ENCODE measurements at regions not wholly inside any gene's neighbourhood (a gene's known extent, or its start where the extent isn't known, plus 50 kb on each side); places are given as distances from the start of the nearest gene placed in this dataset.

DNA sequence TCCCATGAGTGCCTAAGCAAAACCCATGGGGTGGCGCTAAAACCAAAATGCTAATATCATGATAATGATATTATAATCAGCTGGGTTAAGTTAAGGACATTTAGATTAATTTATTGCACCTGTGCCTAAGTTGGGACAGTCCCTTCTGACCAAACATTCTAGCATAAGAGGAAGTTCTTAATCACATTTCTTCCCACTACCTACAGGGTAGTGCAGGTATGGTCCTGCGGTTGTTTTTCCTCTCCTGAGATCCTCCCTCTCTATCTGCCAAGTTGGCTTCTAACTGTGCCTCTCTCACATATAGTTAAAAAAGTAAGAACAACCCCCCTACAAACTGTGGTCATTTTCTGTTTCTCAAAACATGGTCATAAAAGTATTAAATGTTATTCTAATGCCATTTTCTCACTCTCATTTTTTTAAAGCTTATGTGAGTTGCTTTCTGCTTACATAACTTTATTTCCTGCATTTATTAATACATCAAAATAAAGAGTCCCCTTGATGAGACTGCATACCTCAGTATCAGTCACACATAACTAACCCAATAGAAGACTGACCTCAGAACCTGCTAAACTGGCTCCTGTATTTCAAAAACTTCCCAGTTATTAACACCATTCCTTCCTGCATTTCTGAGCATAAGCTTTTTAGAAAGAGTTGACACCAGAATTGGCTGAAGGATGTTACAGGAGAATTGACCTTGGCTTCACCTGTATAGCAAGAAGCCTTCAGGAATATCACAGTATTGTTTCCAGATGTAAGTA is 1332.5 kb downstream of the FSTL5 start:
- Histone ChIP-seq H3K4me3 (ENCODE audit: low read length in 2 of 2) (no peak overlapping the region), H3K4me1 (ENCODE audit: control insufficient read depth in 1 of 2, insufficient read depth in 2 of 2, low read length in 2 of 2) (no peaks in the 10 kb centered on the region), H3K27ac (ENCODE audit: low read depth in 1 of 2, low read length in 2 of 2) (no peak overlapping the region), H3K36me3 (ENCODE audit: control insufficient read depth in 1 of 2, insufficient read depth in 2 of 2, low read length in 1 of 2) (no peaks in the 10 kb centered on the region), H3K27me3 (ENCODE audit: control insufficient read depth in 1 of 2, insufficient read depth in 2 of 2, low read length in 1 of 2) (no peaks in the 10 kb centered on the region), H3K9me3 (ENCODE audit: control insufficient read depth, low read length) (no peaks in the 10 kb centered on the region)
- ATAC-seq (ENCODE audit: low FRiP score) (no peak), DNase-seq (no peak)
- 96 to 97% methylated on average over 2 of the region's 2 CpGs for whole genome bisulfite sequencing, 2 donors
- intact Hi-C loops (cut with DNase I): no loop called here

DNA sequence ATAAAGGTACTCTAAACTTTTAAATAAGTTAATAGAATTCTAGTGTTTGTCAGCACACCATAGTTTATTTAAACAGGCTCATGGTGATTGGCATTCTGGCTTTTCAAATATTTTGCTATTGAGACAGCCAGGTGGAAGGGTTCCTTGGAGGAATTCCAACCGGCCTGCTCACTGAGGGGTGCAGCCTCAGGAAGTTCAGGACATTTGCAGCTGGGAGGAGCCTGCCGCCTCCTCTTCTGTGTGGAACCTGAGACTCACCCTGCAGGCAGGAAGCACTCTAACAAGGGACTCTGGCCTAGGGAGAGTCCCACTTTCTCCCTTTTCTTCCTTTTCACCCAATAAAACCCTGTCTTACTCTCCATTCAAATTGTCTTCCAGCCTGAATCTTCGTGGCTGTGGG is 1328.0 kb downstream of the FSTL5 start:
- no peaks in the 10 kb centered on the region for H3K36me3 ChIP-seq (ENCODE audit: control insufficient read depth in 1 of 2, insufficient read depth in 2 of 2, low read length in 1 of 2)
- DNase-seq (peak in 1 of 2 donors; percentile 25), ATAC-seq (ENCODE audit: low FRiP score) (peak; percentile 11)
- H3K27ac ChIP-seq (ENCODE audit: low read depth in 1 of 2, low read length in 2 of 2): no peak overlapping the region
- no peaks in the 10 kb centered on the region for H3K4me1 ChIP-seq (ENCODE audit: control insufficient read depth in 1 of 2, insufficient read depth in 2 of 2, low read length in 2 of 2)
- no peak overlapping the region for H3K4me3 ChIP-seq (ENCODE audit: low read length in 2 of 2)
- intact Hi-C loops (cut with DNase I): no loop called here
- H3K27me3 ChIP-seq (ENCODE audit: control insufficient read depth in 1 of 2, insufficient read depth in 2 of 2, low read length in 1 of 2): no peaks in the 10 kb centered on the region
- WGBS, 2 donors: 51 to 52% methylated on average over 3 of the region's 3 CpGs
- no peaks in the 10 kb centered on the region for H3K9me3 ChIP-seq (ENCODE audit: control insufficient read depth, low read length)

DNA sequence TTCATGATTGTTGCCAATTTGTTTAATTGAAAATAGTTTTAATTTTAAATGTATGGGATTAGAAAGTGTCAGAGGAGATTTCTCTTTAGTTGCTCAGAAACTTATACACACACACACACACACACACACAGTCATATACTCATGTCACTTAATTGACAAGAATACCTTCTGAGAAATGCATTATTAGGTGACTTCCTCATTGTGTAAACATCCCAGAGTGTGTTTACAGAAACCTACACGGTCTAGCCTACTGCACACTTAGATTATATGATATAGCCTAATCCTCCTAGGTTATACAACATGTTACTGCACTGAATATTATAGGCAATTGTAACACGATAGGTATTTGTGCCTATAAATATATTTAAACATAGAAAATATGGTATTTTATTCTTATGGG is 1327.4 kb downstream of the FSTL5 start:
- no peaks in the 10 kb centered on the region for H3K9me3 ChIP-seq (ENCODE audit: control insufficient read depth, low read length)
- no peak overlapping the region for H3K4me3 ChIP-seq (ENCODE audit: low read length in 2 of 2)
- no peaks in the 10 kb centered on the region for H3K36me3 ChIP-seq (ENCODE audit: control insufficient read depth in 1 of 2, insufficient read depth in 2 of 2, low read length in 1 of 2)
- intact Hi-C loops (cut with DNase I): no loop called here
- no peaks in the 10 kb centered on the region for H3K4me1 ChIP-seq (ENCODE audit: control insufficient read depth in 1 of 2, insufficient read depth in 2 of 2, low read length in 2 of 2)
- H3K27ac ChIP-seq (ENCODE audit: low read depth in 1 of 2, low read length in 2 of 2): no peak overlapping the region
- WGBS, 2 donors: 57 to 63% methylated on average over 2 of the region's 2 CpGs
- no peaks in the 10 kb centered on the region for H3K27me3 ChIP-seq (ENCODE audit: control insufficient read depth in 1 of 2, insufficient read depth in 2 of 2, low read length in 1 of 2)
- ATAC-seq (ENCODE audit: low FRiP score) (no peak), DNase-seq (no peak)

DNA sequence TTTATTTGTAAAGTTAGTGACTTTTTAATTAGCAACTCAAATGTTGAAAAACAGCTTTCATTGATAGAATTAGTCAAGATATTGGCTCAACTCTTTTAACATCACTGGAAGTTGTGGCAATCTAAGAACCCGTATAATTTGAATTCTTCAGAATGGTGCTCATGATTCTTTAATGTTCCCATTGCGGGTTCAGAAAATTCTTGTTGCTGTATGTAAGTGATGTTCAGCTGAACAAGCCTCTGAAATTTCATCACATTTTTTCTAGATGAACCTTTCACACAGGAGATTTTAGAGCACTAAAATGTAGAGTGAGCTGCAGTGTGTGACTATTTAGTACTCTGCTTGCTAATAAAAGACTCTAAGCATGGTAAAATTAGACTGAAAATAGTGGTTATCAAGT is 1317.7 kb downstream of the FSTL5 start:
- Histone ChIP-seq H3K27ac (ENCODE audit: low read depth in 1 of 2, low read length in 2 of 2) (no peak overlapping the region), H3K4me3 (ENCODE audit: low read length in 2 of 2) (no peak overlapping the region), H3K36me3 (ENCODE audit: control insufficient read depth in 1 of 2, insufficient read depth in 2 of 2, low read length in 1 of 2) (no peaks in the 10 kb centered on the region), H3K9me3 (ENCODE audit: control insufficient read depth, low read length) (no peaks in the 10 kb centered on the region), H3K4me1 (ENCODE audit: control insufficient read depth in 1 of 2, insufficient read depth in 2 of 2, low read length in 2 of 2) (no peaks in the 10 kb centered on the region), H3K27me3 (ENCODE audit: control insufficient read depth in 1 of 2, insufficient read depth in 2 of 2, low read length in 1 of 2) (no peaks in the 10 kb centered on the region)
- intact Hi-C loops (cut with DNase I): no loop called here
- DNase-seq (no peak), ATAC-seq (ENCODE audit: low FRiP score) (no peak)
- 83 to 90% methylated on average over 2 of the region's 2 CpGs for WGBS, 2 donors

DNA sequence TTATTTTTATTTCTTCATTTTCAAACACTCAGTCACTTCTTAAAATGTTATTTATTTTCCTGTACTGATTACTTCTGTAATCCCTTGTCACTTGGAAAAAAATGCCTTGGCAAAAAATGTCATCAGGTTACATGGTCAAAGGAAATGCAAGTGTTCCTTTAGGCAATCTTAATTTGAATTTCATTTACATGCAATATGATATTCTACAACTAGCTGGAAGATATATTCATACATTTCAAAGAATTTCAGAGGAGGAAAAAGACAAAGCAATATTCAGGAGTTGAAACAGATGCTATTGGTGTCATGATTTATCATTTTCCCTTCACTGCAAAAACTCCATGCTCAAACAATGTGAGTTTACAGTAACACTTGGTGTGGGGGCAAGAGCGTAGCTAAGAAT is 1316.6 kb downstream of the FSTL5 start:
- Histone ChIP-seq H3K27ac (ENCODE audit: low read depth in 1 of 2, low read length in 2 of 2) (no peak overlapping the region), H3K9me3 (ENCODE audit: control insufficient read depth, low read length) (no peaks in the 10 kb centered on the region), H3K4me3 (ENCODE audit: low read length in 2 of 2) (no peak overlapping the region), H3K27me3 (ENCODE audit: control insufficient read depth in 1 of 2, insufficient read depth in 2 of 2, low read length in 1 of 2) (no peaks in the 10 kb centered on the region), H3K36me3 (ENCODE audit: control insufficient read depth in 1 of 2, insufficient read depth in 2 of 2, low read length in 1 of 2) (no peaks in the 10 kb centered on the region), H3K4me1 (ENCODE audit: control insufficient read depth in 1 of 2, insufficient read depth in 2 of 2, low read length in 2 of 2) (no peaks in the 10 kb centered on the region)
- intact Hi-C loops (cut with DNase I): no loop called here
- 88 to 91% methylated on average over 1 of the region's 1 CpG for WGBS, 2 donors
- DNase-seq (no peak), ATAC-seq (ENCODE audit: low FRiP score) (no peak)

DNA sequence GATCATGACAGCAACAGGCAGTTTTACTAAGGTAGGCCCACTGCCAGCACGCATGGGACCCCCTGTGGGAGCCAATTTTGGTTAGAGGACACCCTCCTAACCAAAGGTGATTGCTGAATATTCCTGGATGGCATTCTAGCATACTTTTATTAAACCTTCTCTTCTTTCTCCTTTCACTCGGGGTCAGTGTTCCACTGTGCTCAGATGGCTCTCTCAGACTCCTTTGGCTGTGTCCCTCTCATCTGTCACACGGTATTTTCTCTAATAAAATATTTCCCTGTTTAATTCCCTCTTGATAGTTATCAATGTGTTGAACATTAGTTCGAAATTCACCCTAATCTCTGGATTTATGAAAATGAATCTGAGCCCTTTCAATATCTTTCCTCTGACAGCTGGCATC is 1315.3 kb downstream of the FSTL5 start:
- intact Hi-C loops (cut with DNase I): no loop called here
- Histone ChIP-seq H3K36me3 (ENCODE audit: control insufficient read depth in 1 of 2, insufficient read depth in 2 of 2, low read length in 1 of 2) (no peaks in the 10 kb centered on the region), H3K4me1 (ENCODE audit: control insufficient read depth in 1 of 2, insufficient read depth in 2 of 2, low read length in 2 of 2) (no peaks in the 10 kb centered on the region), H3K27me3 (ENCODE audit: control insufficient read depth in 1 of 2, insufficient read depth in 2 of 2, low read length in 1 of 2) (no peaks in the 10 kb centered on the region), H3K27ac (ENCODE audit: low read depth in 1 of 2, low read length in 2 of 2) (no peak overlapping the region), H3K9me3 (ENCODE audit: control insufficient read depth, low read length) (no peaks in the 10 kb centered on the region), H3K4me3 (ENCODE audit: low read length in 2 of 2) (no peak overlapping the region)
- 60 to 64% methylated on average over 4 of the region's 4 CpGs for WGBS, 2 donors
- ATAC-seq (ENCODE audit: low FRiP score) (no peak), DNase-seq (no peak)

DNA sequence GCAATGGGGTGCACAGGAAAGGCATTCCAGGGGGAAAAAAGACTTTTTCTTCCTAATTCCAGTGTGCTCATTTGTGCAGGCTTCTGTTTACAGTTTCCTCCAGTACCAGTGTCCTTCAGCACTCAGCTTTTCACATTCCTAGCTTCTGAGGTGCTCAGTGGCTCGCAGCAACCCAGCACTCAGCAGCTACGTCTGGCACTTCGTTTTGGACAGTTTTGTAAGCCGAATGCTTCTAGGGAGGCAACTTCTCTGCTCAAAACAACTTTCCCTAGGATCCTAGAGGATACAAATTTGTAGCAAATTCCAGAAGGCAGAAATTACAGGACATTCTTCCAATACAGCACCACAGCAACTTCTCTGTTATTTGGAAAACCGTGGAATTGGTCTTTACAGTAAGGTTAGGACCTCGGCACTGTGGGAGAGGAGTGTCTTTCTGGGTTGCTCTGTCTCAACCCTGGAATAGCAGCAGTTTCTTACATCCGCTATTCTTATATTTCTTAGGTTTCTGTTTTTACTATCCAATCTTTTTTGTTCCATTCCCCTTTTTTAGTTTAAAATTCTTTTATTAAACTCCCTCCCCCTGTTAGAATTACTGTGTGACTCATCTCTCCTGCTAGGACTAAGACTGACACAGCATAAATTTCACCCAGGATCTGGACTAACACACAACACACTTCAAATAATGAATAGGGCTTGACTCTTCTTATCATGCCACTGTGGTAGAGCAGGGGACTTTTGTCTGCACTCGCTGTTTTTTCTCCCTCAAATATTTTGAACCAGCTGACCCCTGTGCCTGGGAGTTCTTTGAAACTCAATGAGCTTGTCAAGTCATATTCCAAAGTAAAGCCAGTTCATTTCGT is 1314.7 kb downstream of the FSTL5 start:
- Histone ChIP-seq H3K36me3 (ENCODE audit: control insufficient read depth in 1 of 2, insufficient read depth in 2 of 2, low read length in 1 of 2) (no peaks in the 10 kb centered on the region), H3K4me3 (ENCODE audit: low read length in 2 of 2) (no peak overlapping the region), H3K9me3 (ENCODE audit: control insufficient read depth, low read length) (no peaks in the 10 kb centered on the region), H3K27ac (ENCODE audit: low read depth in 1 of 2, low read length in 2 of 2) (no peak overlapping the region), H3K4me1 (ENCODE audit: control insufficient read depth in 1 of 2, insufficient read depth in 2 of 2, low read length in 2 of 2) (no peaks in the 10 kb centered on the region), H3K27me3 (ENCODE audit: control insufficient read depth in 1 of 2, insufficient read depth in 2 of 2, low read length in 1 of 2) (no peaks in the 10 kb centered on the region)
- intact Hi-C loops (cut with DNase I): no loop called here
- ATAC-seq (ENCODE audit: low FRiP score) (no peak), DNase-seq (no peak)
- 16 to 24% methylated on average over 9 of the region's 9 CpGs for WGBS, 2 donors

DNA sequence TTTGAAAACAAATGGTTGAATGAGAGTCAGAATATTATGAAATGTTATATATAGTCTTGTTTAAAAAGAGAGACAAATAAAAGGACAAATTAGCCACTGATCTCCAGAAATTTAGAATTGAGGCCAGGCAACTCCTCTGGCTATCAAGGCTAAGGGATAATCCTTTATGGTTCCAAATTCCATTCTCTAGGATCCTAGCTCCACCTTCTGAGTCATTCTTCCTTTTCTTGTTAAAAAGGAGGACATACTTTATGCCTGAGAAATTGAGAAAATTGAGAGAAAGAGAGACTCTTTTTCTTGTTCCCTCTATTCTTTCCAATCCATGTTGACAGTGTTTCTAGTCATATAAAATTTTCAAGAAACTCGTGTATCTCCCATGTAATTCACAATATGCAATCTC is 1299.5 kb downstream of the FSTL5 start:
- 52 to 57% methylated on average over 1 of the region's 1 CpG for WGBS, 2 donors
- no peaks in the 10 kb centered on the region for H3K36me3 ChIP-seq (ENCODE audit: control insufficient read depth in 1 of 2, insufficient read depth in 2 of 2, low read length in 1 of 2)
- H3K9me3 ChIP-seq (ENCODE audit: control insufficient read depth, low read length): no peaks in the 10 kb centered on the region
- H3K4me1 ChIP-seq (ENCODE audit: control insufficient read depth in 1 of 2, insufficient read depth in 2 of 2, low read length in 2 of 2): no peaks in the 10 kb centered on the region
- no peak overlapping the region for H3K27ac ChIP-seq (ENCODE audit: low read depth in 1 of 2, low read length in 2 of 2)
- H3K27me3 ChIP-seq (ENCODE audit: control insufficient read depth in 1 of 2, insufficient read depth in 2 of 2, low read length in 1 of 2): no peaks in the 10 kb centered on the region
- no peak for DNase-seq
- intact Hi-C loops (cut with DNase I): no loop called here
- no peak overlapping the region for H3K4me3 ChIP-seq (ENCODE audit: low read length in 2 of 2)
- no peak for ATAC-seq (ENCODE audit: low FRiP score)

DNA sequence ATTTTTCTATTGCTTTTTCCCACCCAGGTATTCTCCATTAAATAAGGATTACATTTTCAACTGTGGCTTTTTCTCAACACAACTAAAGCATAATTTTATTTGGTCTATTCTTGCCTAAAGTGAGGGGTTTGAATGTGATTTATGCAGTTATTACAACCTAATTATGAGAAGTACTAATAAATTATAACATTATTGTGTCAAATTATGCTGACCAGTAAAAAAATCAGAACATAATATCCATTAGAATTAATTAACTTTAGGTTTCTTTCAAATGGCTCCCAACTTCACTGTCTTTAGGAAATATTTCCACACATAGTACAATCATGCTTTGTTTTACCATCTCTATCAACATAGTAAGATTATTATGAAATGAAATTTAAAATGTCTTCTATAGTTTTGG is 1293.9 kb downstream of the FSTL5 start:
- intact Hi-C loops (cut with DNase I): no loop called here
- H3K27ac ChIP-seq (ENCODE audit: low read depth in 1 of 2, low read length in 2 of 2): no peak overlapping the region
- H3K36me3 ChIP-seq (ENCODE audit: control insufficient read depth in 1 of 2, insufficient read depth in 2 of 2, low read length in 1 of 2): no peaks in the 10 kb centered on the region
- H3K9me3 ChIP-seq (ENCODE audit: control insufficient read depth, low read length): no peaks in the 10 kb centered on the region
- H3K27me3 ChIP-seq (ENCODE audit: control insufficient read depth in 1 of 2, insufficient read depth in 2 of 2, low read length in 1 of 2): no peaks in the 10 kb centered on the region
- no peaks in the 10 kb centered on the region for H3K4me1 ChIP-seq (ENCODE audit: control insufficient read depth in 1 of 2, insufficient read depth in 2 of 2, low read length in 2 of 2)
- DNase-seq (no peak), ATAC-seq (ENCODE audit: low FRiP score) (no peak)
- H3K4me3 ChIP-seq (ENCODE audit: low read length in 2 of 2): no peak overlapping the region
